Fibroblast of mammary gland (primary cell): ENCODE measurements at regions not wholly inside any gene's neighbourhood (a gene's known extent, or its start where the extent isn't known, plus 50 kb on each side); places are given as distances from the start of the nearest gene placed in this dataset.

Experiments used
- DNase-seq: peaks from one replicate; pipeline ENCODE4 v3.0.0-alpha.2; 2010; ENCODE audit warnings: low read depth
- H3K4me3 ChIP-seq: 2 replicates; pipeline ENCODE4 v1.5.1; 2011; ENCODE audit warnings: low read depth, mild to moderate bottlenecking, low read length, moderate library complexity; ENCODE audit not compliant: control insufficient read depth
- TF ChIP-seq, protein P1 (sequence below): conservative IDR thresholded peaks from 2 replicates; pipeline ENCODE4 v1.5.1; 2011; ENCODE audit warnings: low read depth, low read length, inconsistent platforms; ENCODE audit not compliant: control insufficient read depth, insufficient read depth

DNA sequence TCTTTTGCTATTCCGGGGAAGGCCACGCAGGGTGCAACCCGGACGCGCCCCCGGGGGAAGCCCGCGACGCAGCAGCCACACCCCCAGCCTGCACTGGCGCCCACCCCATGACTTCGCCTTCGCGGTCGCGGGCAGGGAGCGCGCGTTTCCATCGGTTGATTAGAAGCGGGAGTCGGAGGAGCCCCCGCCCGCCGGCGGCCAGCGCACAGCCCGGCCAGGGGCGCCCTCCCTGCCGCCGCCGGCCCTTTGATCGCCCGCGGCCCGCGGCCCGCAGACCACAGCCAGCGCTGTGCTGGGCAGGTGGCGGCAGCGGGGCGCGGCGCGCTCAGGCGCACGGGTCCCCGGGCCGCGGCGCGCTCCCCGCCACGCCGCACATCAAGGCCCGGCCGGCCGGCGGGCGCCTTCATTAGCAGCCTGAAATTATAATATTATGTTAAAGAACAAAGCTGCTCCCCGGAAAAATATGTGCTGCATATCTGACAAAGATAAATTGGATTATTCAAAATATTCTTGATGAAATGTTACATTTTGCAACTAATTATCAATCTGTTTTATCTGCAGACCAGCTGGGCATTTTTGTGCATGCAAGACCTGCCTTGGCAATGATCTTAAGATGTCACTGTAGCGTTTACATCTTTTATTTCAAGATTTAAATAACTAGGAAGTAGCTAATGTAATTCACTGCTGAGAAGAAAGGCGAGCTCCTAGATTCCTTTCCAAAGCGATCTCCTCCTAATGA is 160.7 kb upstream of the MKI67 start:
- TF ChIP-seq, protein P1, sequence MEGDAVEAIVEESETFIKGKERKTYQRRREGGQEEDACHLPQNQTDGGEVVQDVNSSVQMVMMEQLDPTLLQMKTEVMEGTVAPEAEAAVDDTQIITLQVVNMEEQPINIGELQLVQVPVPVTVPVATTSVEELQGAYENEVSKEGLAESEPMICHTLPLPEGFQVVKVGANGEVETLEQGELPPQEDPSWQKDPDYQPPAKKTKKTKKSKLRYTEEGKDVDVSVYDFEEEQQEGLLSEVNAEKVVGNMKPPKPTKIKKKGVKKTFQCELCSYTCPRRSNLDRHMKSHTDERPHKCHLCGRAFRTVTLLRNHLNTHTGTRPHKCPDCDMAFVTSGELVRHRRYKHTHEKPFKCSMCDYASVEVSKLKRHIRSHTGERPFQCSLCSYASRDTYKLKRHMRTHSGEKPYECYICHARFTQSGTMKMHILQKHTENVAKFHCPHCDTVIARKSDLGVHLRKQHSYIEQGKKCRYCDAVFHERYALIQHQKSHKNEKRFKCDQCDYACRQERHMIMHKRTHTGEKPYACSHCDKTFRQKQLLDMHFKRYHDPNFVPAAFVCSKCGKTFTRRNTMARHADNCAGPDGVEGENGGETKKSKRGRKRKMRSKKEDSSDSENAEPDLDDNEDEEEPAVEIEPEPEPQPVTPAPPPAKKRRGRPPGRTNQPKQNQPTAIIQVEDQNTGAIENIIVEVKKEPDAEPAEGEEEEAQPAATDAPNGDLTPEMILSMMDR: no peak
- no peak overlapping the region for H3K4me3 ChIP-seq

DNA sequence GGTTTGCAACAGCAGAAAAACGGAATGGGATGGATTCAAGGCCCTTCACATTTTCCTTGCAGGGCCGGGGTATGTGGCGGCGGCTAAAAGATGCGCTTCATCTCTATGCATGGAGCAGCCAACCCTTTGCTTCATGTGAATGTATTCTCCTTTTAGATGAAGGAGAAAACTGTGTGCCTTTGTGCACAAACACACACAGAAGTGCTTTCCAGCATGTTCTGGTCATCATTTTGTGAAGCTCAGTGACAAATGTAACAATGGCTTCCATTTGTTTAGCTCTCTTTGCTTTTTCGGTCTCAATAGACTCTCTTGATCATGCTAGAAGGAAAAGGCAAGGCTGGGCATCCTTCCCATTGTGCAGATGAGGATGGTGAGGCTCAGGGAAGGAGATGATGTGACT is 161.7 kb upstream of the MKI67 start:
- H3K4me3 ChIP-seq: no peak overlapping the region
- TF ChIP-seq, protein P1: no peak

More for the DNA sequence above, 160.7 kb upstream of the MKI67 start:
- no peak for DNase-seq

GRCh38 chr10:128289621-128290020 is 163.4 kb upstream of the MKI67 start:
- TF ChIP-seq, protein P1: no peak
- no peak overlapping the region for H3K4me3 ChIP-seq
- DNase-seq: no peak

More for the DNA sequence above, 161.7 kb upstream of the MKI67 start:
- no peak for DNase-seq

DNA sequence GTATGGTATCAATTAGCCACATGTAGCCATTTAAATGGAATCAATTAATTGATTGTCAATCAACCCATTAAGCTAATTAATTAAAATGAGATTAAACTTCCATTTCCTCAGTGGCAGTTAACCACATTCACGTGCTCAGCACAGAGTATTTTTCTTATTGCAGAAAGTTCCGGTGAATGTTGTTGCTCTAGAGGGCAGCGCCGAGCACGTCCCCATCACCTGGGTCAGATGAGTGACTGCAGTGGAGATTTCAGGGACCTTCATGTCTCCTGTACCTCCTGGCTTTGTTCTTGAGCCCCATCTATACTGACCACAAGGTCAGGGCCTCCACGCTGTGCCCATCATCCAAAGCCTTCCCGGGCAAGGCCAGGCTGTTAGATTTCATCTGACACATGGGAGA is 168.8 kb upstream of the MKI67 start:
- DNase-seq: no peak
- no peak overlapping the region for H3K4me3 ChIP-seq
- TF ChIP-seq, protein P1: no peak

DNA sequence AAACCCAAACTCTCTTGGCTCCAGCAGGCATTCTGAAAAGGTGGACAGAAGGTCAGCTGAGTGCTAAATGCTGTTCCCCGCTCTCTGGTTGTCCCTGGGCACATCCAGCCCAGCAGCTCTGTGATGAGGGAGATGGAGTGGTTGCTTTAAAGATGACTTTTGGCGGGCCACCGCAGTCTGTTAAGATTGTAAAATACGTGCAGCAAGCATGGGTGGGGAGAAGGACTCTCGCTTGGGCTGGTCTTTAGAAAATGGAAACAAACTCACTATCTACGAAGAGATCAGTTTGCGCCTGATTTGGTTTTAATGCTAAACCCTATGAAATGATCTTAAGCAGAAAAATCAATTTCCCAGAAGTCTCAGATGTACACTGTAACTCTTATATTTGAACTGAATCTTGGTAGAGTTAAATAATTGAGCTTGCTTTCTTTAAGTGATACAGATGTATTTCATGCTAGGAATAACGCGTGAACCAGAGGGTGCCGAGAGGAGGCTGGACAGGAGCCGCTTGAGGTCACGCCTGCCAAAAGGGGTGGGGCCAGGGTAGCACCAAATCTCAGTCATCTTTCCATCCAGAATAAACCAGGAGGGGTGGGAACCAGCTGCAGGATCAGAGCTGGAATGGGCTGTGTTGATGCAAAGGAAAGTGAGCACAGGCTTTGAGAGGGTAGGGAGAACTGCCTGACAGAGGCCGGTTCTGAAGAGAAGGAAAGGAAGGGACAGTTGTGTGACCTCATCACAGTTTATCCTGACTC is 170.2 kb upstream of the MKI67 start:
- DNase-seq: no peak
- H3K4me3 ChIP-seq: no peak overlapping the region
- TF ChIP-seq, protein P1: no peak

DNA sequence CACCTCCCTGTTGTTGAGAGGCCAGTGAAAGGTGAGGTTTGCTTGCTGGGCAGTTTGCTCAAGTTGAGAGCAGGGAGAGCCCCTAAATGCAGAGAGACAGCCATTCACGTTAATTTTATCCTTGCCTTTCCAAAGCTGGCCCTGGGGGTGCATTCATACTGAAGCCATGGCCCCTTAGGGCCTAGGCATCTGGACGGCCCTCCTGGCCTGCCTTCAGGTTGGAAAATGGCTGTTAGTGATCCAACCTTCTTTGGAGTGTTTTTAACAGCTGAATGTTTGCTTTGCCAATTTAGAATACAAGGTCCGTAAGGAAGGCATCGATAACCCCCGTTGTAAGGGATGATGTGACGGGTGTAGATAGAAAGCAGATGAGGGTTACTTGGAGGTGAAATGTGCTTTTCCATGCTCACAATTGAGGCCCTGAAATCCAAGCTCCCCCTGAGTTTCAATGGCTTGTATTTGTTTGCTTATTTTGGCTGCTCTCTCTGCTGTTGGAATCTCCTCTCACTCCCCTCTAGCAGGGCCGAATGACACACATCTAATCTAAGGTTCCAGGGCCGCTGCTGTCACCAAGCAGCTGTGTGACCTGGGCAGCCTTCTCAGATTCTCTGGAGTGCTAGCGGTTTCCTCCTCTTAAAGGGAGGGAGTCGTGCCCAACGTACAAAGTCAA is 171.6 kb upstream of the MKI67 start:
- no peak for DNase-seq
- no peak overlapping the region for H3K4me3 ChIP-seq
- TF ChIP-seq, protein P1: no peak
